CD14-positive monocyte (primary cell): ENCODE measurements at regions not wholly inside any gene's neighbourhood (a gene's known extent, or its start where the extent isn't known, plus 50 kb on each side); places are given as distances from the start of the nearest gene placed in this dataset.

ENCODE experiments used
- DNase-seq, 3 donors: peaks; one replicate each; pipeline ENCODE4 v3.0.0-alpha.2; 2011 to 2022
- H2AFZ ChIP-seq: 2 replicates; pipeline ENCODE4 v1.6.0; 2012; ENCODE audit warnings: mild to moderate bottlenecking, low read depth, low read length, inconsistent platforms; ENCODE audit not compliant: insufficient read depth, poor library complexity, severe bottlenecking
- H3K27ac ChIP-seq, 2 donors: 1 replicate in 1 of 2; 2 replicates in 1 of 2; pipeline ENCODE4 v1.5.1; 2012 to 2013; ENCODE audit warnings: low read length in 2 of 2, control low read depth in 1 of 2, inconsistent platforms in 1 of 2, low read depth in 1 of 2, mild to moderate bottlenecking in 1 of 2
- H3K27me3 ChIP-seq, 2 donors: one replicate each; pipeline versions ENCODE4 v1.6.0 to v1.6.1; 2011 to 2013; ENCODE audit warnings: low read length in 2 of 2; ENCODE audit not compliant: control insufficient read depth in 2 of 2, insufficient read depth in 2 of 2
- H3K36me3 ChIP-seq, 2 donors: replicated peaks in 1 of 2; 1 replicate in 1 of 2; 2 replicates in 1 of 2; pipeline versions ENCODE4 v1.5.1 to v1.6.1; 2012 to 2013; ENCODE audit warnings: low read length in 2 of 2, control low read depth in 1 of 2, inconsistent platforms in 1 of 2, mild to moderate bottlenecking in 1 of 2; ENCODE audit not compliant: insufficient read depth in 2 of 2, control insufficient read depth in 1 of 2
- H3K4me1 ChIP-seq, 2 donors: 1 replicate in 1 of 2; 2 replicates in 1 of 2; pipeline versions ENCODE4 v1.5.1 to v1.6.1; 2012 to 2013; ENCODE audit warnings: low read length in 2 of 2, control low read depth in 1 of 2, inconsistent platforms in 1 of 2, mild to moderate bottlenecking in 1 of 2, moderate library complexity in 1 of 2; ENCODE audit not compliant: insufficient read depth in 2 of 2, control insufficient read depth in 1 of 2
- H3K4me2 ChIP-seq: replicated peaks from 2 replicates; pipeline ENCODE3; 2012; ENCODE audit warnings: low read length, moderate library complexity, mild to moderate bottlenecking; ENCODE audit not compliant: poor library complexity, severe bottlenecking; ENCODE audit errors: extremely low read depth
- H3K4me3 ChIP-seq, 3 experiments: fragments of 200-600 bp in 1 of 3; sonication (generic) in 1 of 3; replicated peaks in 1 of 3; 1 replicate in 2 of 3; 2 replicates in 1 of 3; pipeline ENCODE4 v1.5.1; 2011 to 2013; ENCODE audit warnings: low read length in 3 of 3, mild to moderate bottlenecking in 3 of 3, control low read depth in 2 of 3, low read depth in 2 of 3, inconsistent platforms in 1 of 3, moderate library complexity in 1 of 3
- H3K79me2 ChIP-seq: 2 replicates; pipeline ENCODE4 v1.6.0; 2012; ENCODE audit warnings: mild to moderate bottlenecking, control low read depth, inconsistent platforms, low read length, moderate library complexity; ENCODE audit not compliant: insufficient read depth
- H3K9ac ChIP-seq: 2 replicates; pipeline ENCODE4 v1.6.0; 2017; ENCODE audit warnings: low read length, mild to moderate bottlenecking; ENCODE audit not compliant: insufficient read depth, poor library complexity, severe bottlenecking
- H3K9me3 ChIP-seq, 2 donors: replicated peaks in 1 of 2; 1 replicate in 1 of 2; 2 replicates in 1 of 2; pipeline versions ENCODE4 v1.5.1 to v1.6.1; 2012 to 2013; ENCODE audit warnings: low read length in 2 of 2, control low read depth in 1 of 2; ENCODE audit not compliant: control insufficient read depth in 1 of 2, insufficient read depth in 1 of 2
- H4K20me1 ChIP-seq: 2 replicates; pipeline ENCODE4 v1.6.0; 2012; ENCODE audit warnings: mild to moderate bottlenecking, low read length, control low read depth, moderate library complexity; ENCODE audit not compliant: insufficient read depth
- H3K27ac Mint-ChIP-seq, 7 donors: one replicate each; pipeline ENCODE4 v1.8.0; 2020; ENCODE audit warnings: mild to moderate bottlenecking in 7 of 7, mixed read lengths in 7 of 7, moderate library complexity in 6 of 7, inconsistent platforms in 2 of 7
- H3K27me3 Mint-ChIP-seq, 3 donors: one replicate each; pipeline ENCODE4 v1.8.0; 2021 to 2022; ENCODE audit warnings: low read depth in 3 of 3, mild to moderate bottlenecking in 3 of 3, mixed read lengths in 3 of 3, moderate library complexity in 3 of 3, inconsistent platforms in 1 of 3
- H3K36me3 Mint-ChIP-seq, 2 donors: one replicate each; pipeline ENCODE4 v1.8.0; 2020; ENCODE audit warnings: mixed read lengths in 2 of 2, inconsistent platforms in 1 of 2, mild to moderate bottlenecking in 1 of 2
- H3K4me1 Mint-ChIP-seq: one replicate; pipeline ENCODE4 v1.8.0; 2020; ENCODE audit warnings: mild to moderate bottlenecking, mixed read lengths
- H3K4me3 Mint-ChIP-seq, 2 donors: one replicate each; pipeline ENCODE4 v1.8.0; 2020; ENCODE audit warnings: mild to moderate bottlenecking in 2 of 2, mixed read lengths in 2 of 2, moderate library complexity in 1 of 2
- H3K9me3 Mint-ChIP-seq, 7 donors: one replicate each; pipeline ENCODE4 v1.8.0; 2020 to 2022; ENCODE audit warnings: mixed read lengths in 7 of 7, mild to moderate bottlenecking in 6 of 7, moderate library complexity in 6 of 7, inconsistent platforms in 2 of 7
- CTCF ChIP-seq: fragments of 200-600 bp; IDR thresholded peaks from one replicate; pipeline ENCODE4 v1.8.0; 2022; ENCODE audit warnings: antibody characterized with exemption, mild to moderate bottlenecking
- WGBS: methylation state at CpG from one replicate; pipeline ENCODE4 v1.1.5; 2013; ENCODE audit warnings: missing lambda C conversion rate; ENCODE audit not compliant: insufficient coverage; 5-methylcytosine and 5-hydroxymethylcytosine counted together
- intact Hi-C, 2 donors: fragments of 100-400 bp; cut with micrococcal nuclease; formaldehyde crosslinking; loops; one replicate each; pipeline versions ENCODE4 v1.15.0 to v1.15.1; 2023

- peaks cover 0 to 6% of the 10 kb centered on the region in 2 donors for H3K9me3 ChIP-seq
- no peak overlapping the region for H2AFZ ChIP-seq
- Mint-ChIP-seq H3K9me3 (peaks cover 0 to 7% (median 3%) of the 10 kb centered on the region in 7 donors), H3K27me3 (peaks cover 0 to 5% (median 3%) of the 10 kb centered on the region in 3 donors), H3K36me3 (no peaks in the 10 kb centered on the region), H3K4me1 (no peaks in the 10 kb centered on the region), H3K4me3 (no peak overlapping the region), H3K27ac (no peak overlapping the region)
- WGBS: no CpG with 5 or more reads among the region's 1 CpG
- H4K20me1 ChIP-seq: no peaks in the 10 kb centered on the region
- intact Hi-C loops: no loop called here
- H3K36me3 ChIP-seq: no peaks in the 10 kb centered on the region
- H3K27me3 ChIP-seq: no peaks in the 10 kb centered on the region
- no peak for DNase-seq
- no peak overlapping the region for H3K4me3 ChIP-seq
- H3K27ac ChIP-seq: no peak overlapping the region
- no peaks in the 10 kb centered on the region for H3K79me2 ChIP-seq
- no peaks in the 10 kb centered on the region for H3K4me1 ChIP-seq
- no peak overlapping the region for H3K9ac ChIP-seq
- no peak overlapping the region for H3K4me2 ChIP-seq
- TF ChIP-seq CTCF: no peak
Observed at GRCh38 chr5:15069407-15069905, 197.9 kb upstream of the ANKH start.

DNA sequence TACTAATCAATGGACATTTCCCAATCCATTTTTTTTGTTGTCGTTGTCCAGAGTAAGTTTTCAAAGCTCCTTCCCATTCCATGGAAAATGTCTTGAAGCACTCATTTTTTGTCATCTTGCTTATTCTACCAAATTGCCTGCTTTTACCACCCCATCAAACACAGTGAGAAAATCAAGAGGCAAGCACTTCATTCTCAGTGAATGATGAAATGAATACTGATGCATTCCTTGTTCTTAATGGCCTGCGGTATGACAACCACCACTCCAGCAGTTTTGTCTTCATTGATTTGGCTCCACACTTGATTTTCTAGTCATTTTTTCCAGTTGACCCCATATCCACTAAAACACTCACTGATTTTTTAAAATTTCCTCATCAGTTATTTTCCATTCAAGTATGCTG lies 193.5 kb upstream of the ANKH start:
- Histone ChIP-seq H4K20me1 (no peaks in the 10 kb centered on the region), H3K27ac (no peak overlapping the region), H3K79me2 (no peaks in the 10 kb centered on the region), H3K9me3 (peaks cover 0 to 6% of the 10 kb centered on the region in 2 donors), H3K4me3 (no peak overlapping the region), H3K4me2 (no peak overlapping the region), H3K9ac (no peak overlapping the region), H3K27me3 (no peaks in the 10 kb centered on the region), H3K36me3 (no peaks in the 10 kb centered on the region), H2AFZ (no peak overlapping the region), H3K4me1 (no peaks in the 10 kb centered on the region)
- H3K4me3 Mint-ChIP-seq: no peak overlapping the region
- no peaks in the 10 kb centered on the region for H3K36me3 Mint-ChIP-seq
- peaks cover 2 to 13% (median 7%) of the 10 kb centered on the region in 7 donors for H3K9me3 Mint-ChIP-seq
- no peaks in the 10 kb centered on the region for H3K4me1 Mint-ChIP-seq
- TF ChIP-seq CTCF: no peak
- DNase-seq: no peak
- intact Hi-C loops: no loop called here
- WGBS: 62% methylated on average over 2 of the region's 2 CpGs
- no peak overlapping the region for H3K27ac Mint-ChIP-seq
- H3K27me3 Mint-ChIP-seq: no peaks in the 10 kb centered on the region
